ENCODE measurements at regions not wholly inside any gene's neighbourhood (a gene's known extent, or its start where the extent isn't known, plus 50 kb on each side); places are given as distances from the start of the nearest gene placed in this dataset.
"Not testable (repeated sequence)": the region's sequence is repeated elsewhere in the genome, so short reads cannot be mapped to it uniquely, and the experiment has no call there.

GRCh38 chr6:14401246-14401645 lies 283.7 kb downstream of the CD83 start:
- Histone ChIP-seq H3K9ac (ENCODE audit: low read depth, low read length) (no peak overlapping the region), H3K27me3 (ENCODE audit: control insufficient read depth, insufficient read depth, low read length) (no peaks in the 10 kb centered on the region), H3K36me3 (ENCODE audit: control insufficient read depth, insufficient read depth, low read length) (no peaks in the 10 kb centered on the region), H3K4me1 (ENCODE audit: control insufficient read depth, insufficient read depth, low read length) (no peaks in the 10 kb centered on the region), H3K9me3 (ENCODE audit: control insufficient read depth, insufficient read depth, low read length) (peaks cover 28% of the 10 kb centered on the region), H3K4me3 (ENCODE audit: low read depth, low read length) (no peak overlapping the region)

- Histone ChIP-seq H3K4me1 (ENCODE audit: control insufficient read depth, insufficient read depth, low read length) (no peaks in the 10 kb centered on the region), H3K9me3 (ENCODE audit: control insufficient read depth, insufficient read depth, low read length) (peaks cover 2% of the 10 kb centered on the region), H3K4me3 (ENCODE audit: low read depth, low read length) (no peak overlapping the region), H3K27me3 (ENCODE audit: control insufficient read depth, insufficient read depth, low read length) (no peaks in the 10 kb centered on the region), H3K36me3 (ENCODE audit: control insufficient read depth, insufficient read depth, low read length) (no peaks in the 10 kb centered on the region), H3K9ac (ENCODE audit: low read depth, low read length) (no peak overlapping the region)
These were observed 289.2 kb downstream of the CD83 start for GRCh38 chr6:14406614-14407331.

- Histone ChIP-seq H3K4me1 (ENCODE audit: control insufficient read depth, insufficient read depth, low read length) (no peaks in the 10 kb centered on the region), H3K9ac (ENCODE audit: low read depth, low read length) (no peak overlapping the region), H3K36me3 (ENCODE audit: control insufficient read depth, insufficient read depth, low read length) (no peaks in the 10 kb centered on the region), H3K4me3 (ENCODE audit: low read depth, low read length) (no peak overlapping the region), H3K27me3 (ENCODE audit: control insufficient read depth, insufficient read depth, low read length) (no peaks in the 10 kb centered on the region), H3K9me3 (ENCODE audit: control insufficient read depth, insufficient read depth, low read length) (no peaks in the 10 kb centered on the region)
These were observed 290.9 kb downstream of the CD83 start for GRCh38 chr6:14408446-14408845.

- Histone ChIP-seq H3K4me1 (ENCODE audit: control insufficient read depth, insufficient read depth, low read length) (no peaks in the 10 kb centered on the region), H3K27me3 (ENCODE audit: control insufficient read depth, insufficient read depth, low read length) (no peaks in the 10 kb centered on the region), H3K36me3 (ENCODE audit: control insufficient read depth, insufficient read depth, low read length) (no peaks in the 10 kb centered on the region), H3K9ac (ENCODE audit: low read depth, low read length) (no peak overlapping the region), H3K9me3 (ENCODE audit: control insufficient read depth, insufficient read depth, low read length) (no peaks in the 10 kb centered on the region), H3K4me3 (ENCODE audit: low read depth, low read length) (no peak overlapping the region)
These were observed 294.5 kb downstream of the CD83 start for GRCh38 chr6:14412026-14412425.

GRCh38 chr6:14415452-14415851 lies 297.9 kb downstream of the CD83 start:
- H3K9ac ChIP-seq (ENCODE audit: low read depth, low read length), result no peak overlapping the region
- H3K27me3 ChIP-seq (ENCODE audit: control insufficient read depth, insufficient read depth, low read length), result no peaks in the 10 kb centered on the region
- no peaks in the 10 kb centered on the region for H3K9me3 ChIP-seq (ENCODE audit: control insufficient read depth, insufficient read depth, low read length)
- no peak overlapping the region for H3K4me3 ChIP-seq (ENCODE audit: low read depth, low read length)
- H3K4me1 ChIP-seq (ENCODE audit: control insufficient read depth, insufficient read depth, low read length), result no peaks in the 10 kb centered on the region
- no peaks in the 10 kb centered on the region for H3K36me3 ChIP-seq (ENCODE audit: control insufficient read depth, insufficient read depth, low read length)

GRCh38 chr6:14417377-14417776 lies 299.8 kb downstream of the CD83 start:
- no peak overlapping the region for H3K9ac ChIP-seq (ENCODE audit: low read depth, low read length)
- H3K27me3 ChIP-seq (ENCODE audit: control insufficient read depth, insufficient read depth, low read length), result no peaks in the 10 kb centered on the region
- H3K9me3 ChIP-seq (ENCODE audit: control insufficient read depth, insufficient read depth, low read length), result no peaks in the 10 kb centered on the region
- H3K4me1 ChIP-seq (ENCODE audit: control insufficient read depth, insufficient read depth, low read length), result no peaks in the 10 kb centered on the region
- H3K4me3 ChIP-seq (ENCODE audit: low read depth, low read length), result no peak overlapping the region
- no peaks in the 10 kb centered on the region for H3K36me3 ChIP-seq (ENCODE audit: control insufficient read depth, insufficient read depth, low read length)

- H3K27me3 ChIP-seq (ENCODE audit: control insufficient read depth, insufficient read depth, low read length); H3K9me3 ChIP-seq (ENCODE audit: control insufficient read depth, insufficient read depth, low read length); H3K4me3 ChIP-seq (ENCODE audit: low read depth, low read length); H3K36me3 ChIP-seq (ENCODE audit: control insufficient read depth, insufficient read depth, low read length); H3K9ac ChIP-seq (ENCODE audit: low read depth, low read length); H3K4me1 ChIP-seq (ENCODE audit: control insufficient read depth, insufficient read depth, low read length): not testable (repeated sequence)
These were observed 301.7 kb downstream of the CD83 start for GRCh38 chr6:14419224-14419623.

GRCh38 chr6:14422061-14422460 lies 304.5 kb downstream of the CD83 start:
- Histone ChIP-seq H3K27me3 (ENCODE audit: control insufficient read depth, insufficient read depth, low read length) (no peaks in the 10 kb centered on the region), H3K9me3 (ENCODE audit: control insufficient read depth, insufficient read depth, low read length) (no peaks in the 10 kb centered on the region), H3K9ac (ENCODE audit: low read depth, low read length) (no peak overlapping the region), H3K4me1 (ENCODE audit: control insufficient read depth, insufficient read depth, low read length) (no peaks in the 10 kb centered on the region), H3K36me3 (ENCODE audit: control insufficient read depth, insufficient read depth, low read length) (no peaks in the 10 kb centered on the region), H3K4me3 (ENCODE audit: low read depth, low read length) (no peak overlapping the region)

GRCh38 chr6:14422917-14423316 lies 305.3 kb downstream of the CD83 start:
- H3K4me1 ChIP-seq (ENCODE audit: control insufficient read depth, insufficient read depth, low read length), result no peaks in the 10 kb centered on the region

GRCh38 chr6:14423330-14423729 lies 305.8 kb downstream of the CD83 start:
- no peaks in the 10 kb centered on the region for H3K36me3 ChIP-seq (ENCODE audit: control insufficient read depth, insufficient read depth, low read length)
- no peaks in the 10 kb centered on the region for H3K27me3 ChIP-seq (ENCODE audit: control insufficient read depth, insufficient read depth, low read length)
- no peaks in the 10 kb centered on the region for H3K9me3 ChIP-seq (ENCODE audit: control insufficient read depth, insufficient read depth, low read length)
- no peak overlapping the region for H3K4me3 ChIP-seq (ENCODE audit: low read depth, low read length)
- no peaks in the 10 kb centered on the region for H3K4me1 ChIP-seq (ENCODE audit: control insufficient read depth, insufficient read depth, low read length)
- H3K9ac ChIP-seq (ENCODE audit: low read depth, low read length), result no peak overlapping the region

More at GRCh38 chr6:14422917-14423316, 305.3 kb downstream of the CD83 start:
- Histone ChIP-seq H3K27me3 (ENCODE audit: control insufficient read depth, insufficient read depth, low read length) (no peaks in the 10 kb centered on the region), H3K4me3 (ENCODE audit: low read depth, low read length) (no peak overlapping the region), H3K9me3 (ENCODE audit: control insufficient read depth, insufficient read depth, low read length) (no peaks in the 10 kb centered on the region), H3K36me3 (ENCODE audit: control insufficient read depth, insufficient read depth, low read length) (no peaks in the 10 kb centered on the region), H3K9ac (ENCODE audit: low read depth, low read length) (no peak overlapping the region)

GRCh38 chr6:14423955-14424354 lies 306.4 kb downstream of the CD83 start:
- Histone ChIP-seq H3K9ac (ENCODE audit: low read depth, low read length) (no peak overlapping the region), H3K4me1 (ENCODE audit: control insufficient read depth, insufficient read depth, low read length) (peaks cover 2% of the 10 kb centered on the region), H3K9me3 (ENCODE audit: control insufficient read depth, insufficient read depth, low read length) (no peaks in the 10 kb centered on the region), H3K36me3 (ENCODE audit: control insufficient read depth, insufficient read depth, low read length) (no peaks in the 10 kb centered on the region), H3K4me3 (ENCODE audit: low read depth, low read length) (no peak overlapping the region), H3K27me3 (ENCODE audit: control insufficient read depth, insufficient read depth, low read length) (no peaks in the 10 kb centered on the region)

- no peaks in the 10 kb centered on the region for H3K36me3 ChIP-seq (ENCODE audit: control insufficient read depth, insufficient read depth, low read length)
- H3K9ac ChIP-seq (ENCODE audit: low read depth, low read length), result no peak overlapping the region
- no peaks in the 10 kb centered on the region for H3K27me3 ChIP-seq (ENCODE audit: control insufficient read depth, insufficient read depth, low read length)
- no peak overlapping the region for H3K4me3 ChIP-seq (ENCODE audit: low read depth, low read length)
- peaks cover 9% of the 10 kb centered on the region for H3K4me1 ChIP-seq (ENCODE audit: control insufficient read depth, insufficient read depth, low read length)
- no peaks in the 10 kb centered on the region for H3K9me3 ChIP-seq (ENCODE audit: control insufficient read depth, insufficient read depth, low read length)
These were observed 308.2 kb downstream of the CD83 start for GRCh38 chr6:14425805-14426204.
